Stimulated activated CD4-positive, alpha-beta T cell treated with anti-CD3 and anti-CD28 coated beads, Interleukin-12 subunit alpha, Interleukin-12 subunit beta, amount 100 ng/mL, for 4 hours (primary cell): ENCODE measurements at regions not wholly inside any gene's neighbourhood (a gene's known extent, or its start where the extent isn't known, plus 50 kb on each side); places are given as distances from the start of the nearest gene placed in this dataset.
A peak's percentile ranks its signal among the peaks of the same experiment; 100 is the strongest.
"Not testable (repeated sequence)": the region's sequence is repeated elsewhere in the genome, so short reads cannot be mapped to it uniquely, and the experiment has no call there.

ENCODE experiments used
- DNase-seq: peaks from one replicate; pipeline ENCODE4 v3.0.0-alpha.2; 2020

DNA sequence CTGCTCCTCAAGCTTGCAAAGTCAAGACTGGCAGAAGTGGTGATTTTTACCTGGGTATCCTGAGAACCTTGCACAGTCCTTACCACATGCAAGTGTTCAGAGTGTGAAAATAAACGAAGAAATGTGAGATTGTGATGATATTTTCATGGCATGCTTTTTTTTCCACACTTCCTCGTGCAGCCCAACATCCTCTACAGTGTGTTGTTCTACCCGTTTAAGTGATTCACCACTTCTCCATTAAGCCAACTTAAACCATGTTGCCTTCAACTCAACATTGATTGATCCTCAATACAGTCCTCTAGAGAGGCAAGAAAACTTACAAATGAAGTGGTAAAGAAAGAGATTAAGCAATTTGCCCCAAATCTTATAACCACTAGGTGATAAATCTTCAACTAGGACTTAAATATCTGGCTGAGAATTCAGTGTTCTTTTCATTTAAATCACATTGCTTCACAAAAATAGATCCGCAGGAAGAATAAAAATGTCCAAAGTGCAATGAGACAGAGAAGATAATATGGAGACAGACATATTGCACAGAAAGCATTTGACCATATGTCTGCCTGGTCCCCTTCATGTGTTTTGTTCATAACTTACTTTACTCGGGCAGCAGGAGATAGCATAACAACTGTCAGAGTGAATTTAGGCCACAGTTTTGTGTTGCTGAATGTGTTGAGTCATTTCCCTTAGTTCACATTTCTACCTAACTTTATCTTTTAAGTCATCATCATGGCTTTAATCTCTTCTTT lies 75.8 kb upstream of the PARP8 start:
- DNase-seq: not testable (repeated sequence)

DNA sequence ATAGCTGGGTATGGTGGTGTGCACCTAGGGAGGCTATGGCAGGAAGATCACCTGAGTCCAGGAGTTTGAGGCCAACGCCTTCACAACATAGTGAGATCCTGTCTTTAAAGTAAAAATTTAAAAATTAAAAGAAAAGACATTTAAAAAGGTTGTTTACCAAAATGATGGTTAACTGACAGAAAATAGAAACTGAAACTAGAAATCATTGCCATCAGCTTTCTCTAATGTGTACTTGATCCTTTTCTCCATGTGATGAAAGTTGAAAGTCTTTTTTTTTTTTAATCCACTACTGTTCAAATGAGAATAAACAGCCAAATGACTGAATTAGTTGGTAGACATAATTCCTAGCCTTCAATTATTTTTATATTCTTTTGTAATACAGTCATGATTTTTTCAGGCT lies 75.1 kb upstream of the PARP8 start:
- not testable (repeated sequence) for DNase-seq

DNA sequence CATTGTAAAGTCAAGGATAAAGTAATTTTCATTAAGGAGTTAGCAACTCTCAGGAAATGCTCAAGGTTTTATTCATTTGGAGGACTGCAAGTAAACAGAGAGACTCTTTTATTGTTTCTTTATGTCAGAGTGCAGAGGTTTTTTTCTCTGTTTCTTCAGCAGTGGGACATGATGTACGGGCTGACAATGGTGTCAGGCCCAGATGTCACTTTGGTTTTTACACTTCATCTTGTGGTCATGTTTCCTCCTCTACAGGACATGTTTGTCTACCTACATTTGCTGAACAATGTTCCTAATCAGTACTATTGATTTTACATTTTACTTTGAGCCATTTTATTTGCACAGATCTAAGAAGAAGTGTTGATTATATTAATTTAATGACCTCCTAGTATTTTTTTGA lies 72.8 kb upstream of the PARP8 start:
- DNase-seq: no peak

DNA sequence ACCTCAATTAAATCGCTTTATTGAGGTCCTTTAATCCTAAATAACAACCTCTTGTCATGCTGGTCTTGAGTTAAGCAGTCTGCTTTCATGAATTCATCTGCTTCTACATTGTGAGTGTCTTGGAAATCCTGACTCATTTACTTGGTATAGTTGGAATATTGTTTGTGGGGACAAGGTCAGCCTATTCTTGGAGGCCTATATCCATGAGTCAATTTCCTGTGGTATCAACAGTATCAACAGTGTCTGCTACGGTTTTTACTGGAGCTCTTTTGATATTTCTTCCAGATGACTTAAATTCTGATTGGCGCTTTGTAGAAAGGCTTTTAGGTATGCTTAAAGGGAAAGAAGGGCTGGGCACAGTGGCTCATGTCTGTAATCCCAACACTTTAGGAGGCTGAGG lies 71.2 kb upstream of the PARP8 start:
- no peak for DNase-seq

DNA sequence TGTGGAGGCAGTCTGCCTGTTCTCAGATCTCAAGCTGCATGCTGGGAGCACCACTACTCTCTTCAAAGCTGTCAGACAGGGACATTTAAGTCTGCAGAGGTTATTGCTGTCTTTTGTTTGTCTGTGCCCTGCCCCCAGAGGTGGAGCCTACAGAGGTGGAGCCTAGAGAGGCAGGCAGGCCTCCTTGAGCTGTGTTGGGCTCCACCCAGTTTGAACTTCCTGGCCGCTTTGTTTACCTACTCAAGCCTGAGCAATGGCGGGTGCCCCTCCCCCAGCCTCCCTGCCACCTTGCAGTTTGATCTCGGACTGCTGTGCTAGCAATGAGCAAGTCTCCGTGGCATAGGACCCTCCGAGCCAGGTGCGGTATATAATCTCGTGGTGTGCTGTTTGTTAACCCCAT lies 64.9 kb upstream of the PARP8 start:
- DNase-seq: peak; percentile 1

DNA sequence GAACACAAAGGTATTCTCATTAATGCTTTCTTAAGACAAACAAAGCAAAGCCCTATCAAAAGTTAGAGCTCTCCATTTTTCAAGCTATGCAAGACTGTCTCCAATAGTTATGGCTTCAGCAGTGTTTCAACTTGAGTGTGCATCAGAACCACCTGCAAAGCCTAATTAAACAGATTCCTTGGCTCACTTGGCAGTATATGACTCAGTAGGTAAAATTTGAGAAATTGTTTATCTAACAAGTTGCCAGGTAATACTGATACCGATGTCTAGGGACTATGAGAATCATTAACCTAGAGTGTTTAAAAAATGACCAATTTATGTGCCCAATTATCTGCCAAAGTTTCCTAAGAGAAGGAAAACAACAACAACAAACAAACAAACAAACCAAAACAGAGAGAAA lies 60.3 kb upstream of the PARP8 start:
- DNase-seq: no peak

DNA sequence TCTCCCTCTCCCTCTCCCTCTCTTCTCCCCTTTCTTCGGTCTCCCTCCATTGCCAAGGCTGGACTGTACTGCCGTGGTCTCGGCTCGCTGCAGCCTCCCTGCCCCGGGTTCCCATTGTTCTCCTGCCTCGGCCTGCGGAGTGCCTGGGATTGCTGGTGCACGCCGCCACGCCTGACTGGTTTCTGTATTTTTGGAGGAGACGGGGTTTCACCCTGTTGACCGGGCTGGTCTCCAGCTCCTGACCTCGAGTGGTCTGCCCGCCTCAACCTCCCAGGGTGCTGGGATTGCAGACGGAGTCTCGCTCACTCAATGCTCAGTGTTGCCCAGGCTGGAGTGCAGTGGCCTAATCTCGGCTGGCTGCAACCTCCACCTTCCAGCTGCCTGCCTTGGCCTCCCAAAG lies 59.0 kb upstream of the PARP8 start:
- DNase-seq: not testable (repeated sequence)

DNA sequence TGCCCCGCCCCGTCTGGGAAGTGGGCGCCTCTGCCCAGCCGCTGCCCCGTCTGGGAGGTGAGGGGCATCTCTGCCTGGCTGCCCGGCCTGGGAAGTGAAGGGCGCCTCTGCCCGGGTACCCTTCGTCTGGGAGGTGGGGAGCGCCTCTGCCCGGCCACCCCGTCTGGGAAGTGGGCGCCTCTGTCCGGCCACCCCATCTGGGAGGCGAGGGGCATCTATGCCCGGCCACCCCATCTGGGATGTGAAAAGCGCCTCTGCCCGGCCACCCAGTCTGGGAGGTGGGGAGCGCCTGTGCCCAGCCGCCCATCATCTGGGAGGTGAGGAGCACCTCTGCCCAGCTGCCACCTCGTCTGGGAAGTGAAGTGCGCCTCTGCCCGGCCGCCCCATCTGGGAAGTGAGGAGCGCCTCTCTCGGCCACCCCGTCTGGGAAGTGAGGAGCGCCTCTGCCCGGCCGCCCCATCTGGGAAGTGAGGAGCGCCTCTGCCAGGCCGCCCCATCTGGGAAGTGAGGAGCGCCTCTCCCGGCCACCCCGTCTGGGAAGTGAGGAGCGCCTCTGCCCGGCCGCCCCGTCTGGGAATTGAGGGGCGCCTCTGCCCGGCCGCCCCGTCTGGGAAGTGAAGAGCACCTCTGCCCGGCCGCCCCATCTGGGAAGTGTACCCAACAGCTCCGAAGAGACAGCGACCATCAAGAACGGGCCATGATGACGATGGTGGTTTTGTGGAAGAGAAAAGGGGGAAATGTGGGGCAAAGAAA lies 58.3 kb upstream of the PARP8 start:
- DNase-seq: not testable (repeated sequence)

DNA sequence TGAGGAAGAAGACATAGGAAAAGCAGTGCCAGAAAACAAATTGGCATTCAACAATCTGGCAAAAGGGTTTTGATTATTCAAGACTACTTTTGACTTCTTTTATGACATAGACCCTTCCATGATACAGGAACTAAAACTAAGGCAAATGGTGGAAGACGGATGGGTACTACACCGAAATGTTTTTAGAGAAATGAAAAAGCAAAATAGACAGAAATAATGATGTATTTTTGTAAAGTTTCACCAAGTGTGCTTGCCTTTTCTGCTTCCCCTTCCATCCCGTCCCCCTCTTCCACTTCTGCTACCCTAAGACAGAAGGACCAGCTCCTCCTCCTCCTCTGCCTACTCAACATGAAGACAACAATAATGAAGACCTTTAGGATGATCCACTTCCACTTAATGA lies 53.4 kb upstream of the PARP8 start:
- DNase-seq: not testable (repeated sequence)
